ENCODE measurements at regions not wholly inside any gene's neighbourhood (a gene's known extent, or its start where the extent isn't known, plus 50 kb on each side); places are given as distances from the start of the nearest gene placed in this dataset.

DNA sequence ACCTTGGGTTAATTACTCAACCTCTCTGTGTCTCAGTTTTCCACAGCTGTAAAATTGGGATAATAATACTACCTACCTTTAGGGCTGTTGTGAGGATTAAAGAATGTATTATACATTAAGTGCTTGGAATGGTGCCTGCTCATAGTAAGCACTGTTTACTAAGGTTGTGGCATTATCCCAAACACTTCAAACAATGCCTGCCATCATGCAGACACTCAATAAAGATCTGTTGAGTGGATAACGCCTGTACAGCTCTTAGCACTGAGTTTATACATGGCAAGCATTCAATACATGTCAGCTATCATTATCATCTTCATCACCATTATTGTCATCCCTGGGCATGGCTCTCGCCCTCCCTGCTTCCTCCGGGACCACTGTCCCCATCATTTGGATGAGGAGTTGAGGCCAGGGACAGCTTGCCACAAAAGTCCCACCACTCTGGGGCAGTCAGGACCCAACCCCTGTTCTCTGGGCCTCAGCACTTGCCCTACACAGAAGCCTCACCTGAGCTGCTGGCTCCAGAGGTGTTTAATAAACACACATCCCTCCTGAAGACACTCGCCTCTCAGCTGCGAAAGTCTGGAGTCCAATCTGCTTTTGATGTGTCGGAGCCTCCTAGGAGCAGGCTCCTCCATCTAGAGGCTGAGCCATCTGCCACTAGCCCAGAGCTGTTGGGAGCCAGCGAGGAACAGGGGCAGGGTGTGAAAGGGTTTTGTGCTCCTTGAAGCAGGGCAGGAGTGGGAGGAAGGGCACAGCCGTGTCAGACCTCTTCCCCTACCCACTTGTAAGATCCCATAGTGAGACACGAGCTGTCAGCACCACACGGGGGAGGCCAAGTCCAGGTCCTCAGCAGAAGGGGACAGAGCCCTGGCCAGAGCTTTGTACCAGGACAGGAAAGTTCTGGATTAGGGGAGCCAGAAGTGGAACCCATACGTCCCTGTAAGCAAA is 80.9 kb upstream of the ZC3H12A start:
- no peak for DNase-seq

DNA sequence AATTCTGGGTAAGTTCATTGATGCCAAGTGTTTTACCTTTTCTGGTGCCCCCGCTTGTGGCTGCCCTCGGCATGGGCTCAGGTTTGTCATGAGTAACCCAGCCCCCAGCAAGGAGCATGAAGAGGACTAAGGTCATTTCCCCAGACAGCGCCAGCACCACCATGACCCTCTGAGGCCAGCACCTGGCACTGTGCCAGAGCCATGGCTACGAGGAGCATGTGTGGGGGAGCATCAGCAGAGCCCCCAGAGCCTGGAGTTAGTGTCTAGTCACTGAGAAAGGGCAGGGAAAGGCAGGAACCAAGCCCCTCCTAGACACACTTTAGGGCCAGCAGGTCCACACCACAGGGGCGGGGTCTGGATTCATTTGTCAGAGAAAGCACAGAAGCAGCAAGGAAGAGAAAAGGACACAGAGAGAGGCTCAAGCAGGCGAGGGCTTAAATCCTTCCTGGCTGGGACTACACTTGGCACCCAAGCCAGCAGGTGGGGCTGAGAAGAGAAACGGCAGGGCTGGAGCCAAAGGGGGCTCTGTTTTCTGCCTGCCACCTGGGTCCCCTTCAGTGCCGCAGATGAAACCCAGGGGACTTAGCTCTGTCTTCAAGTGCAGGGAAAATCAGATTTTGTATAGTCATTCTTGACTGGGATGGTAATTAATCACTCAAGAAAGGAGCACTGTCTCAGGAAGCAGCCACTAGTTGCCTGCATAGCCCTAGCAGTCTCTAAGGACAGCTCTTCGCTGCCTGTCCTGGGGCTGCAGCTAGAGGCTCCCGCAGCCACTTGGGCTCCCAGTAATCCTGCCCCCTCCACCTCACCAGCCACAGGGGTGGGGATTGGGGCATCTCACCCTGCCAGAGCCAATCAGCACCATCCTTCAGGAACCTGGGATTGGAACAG is 79.6 kb upstream of the ZC3H12A start:
- DNase-seq, result no peak

DNA sequence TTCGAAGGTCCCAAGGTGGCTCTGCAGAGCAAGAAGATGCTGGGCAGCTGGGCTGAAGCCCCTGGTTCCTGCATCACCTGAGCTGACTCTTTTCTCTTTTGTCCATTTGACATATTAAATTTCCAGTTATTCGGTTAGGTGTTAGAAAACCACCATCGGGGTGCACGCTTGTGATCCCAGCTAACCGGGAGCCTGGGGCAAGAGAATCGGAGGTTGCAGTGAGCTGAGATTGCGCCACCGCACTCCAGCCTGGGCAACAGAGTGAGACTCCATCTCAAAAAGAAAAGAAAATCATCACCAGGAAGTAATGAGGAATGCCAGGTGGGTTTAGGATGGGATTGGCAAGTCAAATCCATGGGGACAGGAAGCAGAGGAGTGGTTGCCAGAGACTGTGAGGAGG is 76.3 kb upstream of the ZC3H12A start:
- DNase-seq, result no peak

- DNase-seq, result no peak
Observed at GRCh38 chr1:37399205-37399604, 75.2 kb upstream of the ZC3H12A start.

- DNase-seq, result no peak
Observed at GRCh38 chr1:37399830-37400464, 74.4 kb upstream of the ZC3H12A start.

- no peak for DNase-seq
Observed at GRCh38 chr1:37400466-37401225, 73.7 kb upstream of the ZC3H12A start.

- DNase-seq, result no peak
Observed at GRCh38 chr1:37403166-37403565, 71.2 kb upstream of the ZC3H12A start.

- no peak for DNase-seq
Observed at GRCh38 chr1:37404711-37405110, 69.7 kb upstream of the ZC3H12A start.

DNA sequence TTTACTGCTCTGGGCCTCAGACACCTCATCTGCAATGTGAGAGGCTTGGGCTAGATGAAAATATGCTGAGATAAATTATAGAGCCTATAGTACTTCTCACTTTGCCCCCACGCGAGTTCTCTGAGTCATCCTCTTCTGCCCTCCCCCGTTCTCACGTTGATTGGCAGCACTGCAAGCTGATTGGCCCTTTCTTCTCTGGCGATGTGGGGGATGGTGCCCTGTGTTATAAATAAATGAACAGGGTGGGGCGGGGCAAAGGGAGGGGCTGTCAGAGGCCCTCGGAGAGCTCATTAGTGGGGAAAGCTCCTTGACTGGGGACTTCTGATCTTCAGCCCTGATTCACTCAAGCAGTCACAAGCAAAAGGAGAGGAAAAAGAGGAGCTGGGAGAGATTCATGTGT is 64.3 kb upstream of the ZC3H12A start:
- no peak for DNase-seq

- DNase-seq, result no peak
Observed at GRCh38 chr1:37410815-37411214, 63.6 kb upstream of the ZC3H12A start.

GRCh38 chr1:37415611-37416244 is 58.7 kb upstream of the ZC3H12A start:
- no peak for DNase-seq

GRCh38 chr1:37420456-37420855 is 53.9 kb upstream of the ZC3H12A start:
- no peak for DNase-seq

GRCh38 chr1:37423810-37424209 is 50.6 kb upstream of the ZC3H12A start:
- no peak for DNase-seq

DNA sequence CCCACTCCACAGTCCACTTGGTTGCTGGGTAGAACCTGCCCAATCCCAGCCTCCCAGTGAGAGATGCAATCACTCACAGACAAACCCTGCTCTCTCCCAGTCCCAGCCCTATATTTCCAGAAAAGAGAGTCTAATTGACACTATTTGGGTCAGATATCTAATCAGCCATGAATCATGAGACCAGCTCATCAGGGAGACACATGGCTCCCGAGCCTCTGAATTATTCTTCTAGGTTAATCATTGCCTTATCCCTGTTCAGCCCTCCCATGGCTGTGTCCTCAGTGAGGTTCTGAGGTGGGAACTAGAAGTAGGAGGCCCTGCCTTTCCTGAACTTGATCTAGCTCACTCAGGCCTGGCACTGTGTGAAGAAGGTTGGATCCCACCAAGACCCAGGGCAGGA is 49.9 kb upstream of the ZC3H12A start:
- DNase-seq, result no peak
